Gastroesophageal sphincter (tissue), 3 donors: ENCODE measurements at regions not wholly inside any gene's neighbourhood (a gene's known extent, or its start where the extent isn't known, plus 50 kb on each side); places are given as distances from the start of the nearest gene placed in this dataset.

Experiments
- EP300 ChIP-seq: sonication (generic); formaldehyde crosslinking; IDR thresholded peaks from one replicate; pipeline ENCODE4 v1.6.1; 2017; ENCODE audit warnings: antibody characterized with exemption, mild to moderate bottlenecking
- TF ChIP-seq, protein P1 (sequence below), 4 experiments: fragments of 200-600 bp in 2 of 4; fragments of 450-650 bp in 2 of 4; sonication (generic) in 1 of 4; IDR thresholded peaks; one replicate each; pipeline ENCODE4 v1.5.1; 2017 to 2019; ENCODE audit warnings: antibody characterized with exemption in 4 of 4, mild to moderate bottlenecking in 2 of 4, moderate library complexity in 2 of 4

DNA sequence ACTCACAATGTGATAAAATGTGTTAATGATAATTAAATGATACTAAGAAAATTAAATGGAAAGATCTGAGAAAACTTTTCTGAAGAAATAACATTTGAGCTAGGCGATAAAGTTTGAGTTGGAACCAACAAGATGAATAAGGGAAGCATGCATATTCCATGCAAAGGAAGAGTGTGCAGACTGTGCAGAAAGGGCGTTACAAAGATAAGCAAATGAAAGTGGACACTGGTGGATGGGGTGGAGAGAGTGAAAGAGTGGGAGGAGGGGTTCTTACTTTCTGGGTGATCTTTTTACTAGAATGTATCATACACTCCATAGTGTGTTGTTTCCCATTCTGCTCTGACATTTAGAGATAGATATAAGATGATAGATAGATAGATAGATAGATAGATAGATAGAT, 138.7 kb downstream of the HTR1A start:
- no peak for TF ChIP-seq EP300
- TF ChIP-seq, protein P1, sequence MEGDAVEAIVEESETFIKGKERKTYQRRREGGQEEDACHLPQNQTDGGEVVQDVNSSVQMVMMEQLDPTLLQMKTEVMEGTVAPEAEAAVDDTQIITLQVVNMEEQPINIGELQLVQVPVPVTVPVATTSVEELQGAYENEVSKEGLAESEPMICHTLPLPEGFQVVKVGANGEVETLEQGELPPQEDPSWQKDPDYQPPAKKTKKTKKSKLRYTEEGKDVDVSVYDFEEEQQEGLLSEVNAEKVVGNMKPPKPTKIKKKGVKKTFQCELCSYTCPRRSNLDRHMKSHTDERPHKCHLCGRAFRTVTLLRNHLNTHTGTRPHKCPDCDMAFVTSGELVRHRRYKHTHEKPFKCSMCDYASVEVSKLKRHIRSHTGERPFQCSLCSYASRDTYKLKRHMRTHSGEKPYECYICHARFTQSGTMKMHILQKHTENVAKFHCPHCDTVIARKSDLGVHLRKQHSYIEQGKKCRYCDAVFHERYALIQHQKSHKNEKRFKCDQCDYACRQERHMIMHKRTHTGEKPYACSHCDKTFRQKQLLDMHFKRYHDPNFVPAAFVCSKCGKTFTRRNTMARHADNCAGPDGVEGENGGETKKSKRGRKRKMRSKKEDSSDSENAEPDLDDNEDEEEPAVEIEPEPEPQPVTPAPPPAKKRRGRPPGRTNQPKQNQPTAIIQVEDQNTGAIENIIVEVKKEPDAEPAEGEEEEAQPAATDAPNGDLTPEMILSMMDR (IDR thresholded peaks at IDR 0.05) = no peak
